NCI-H146 treated with DMSO at 0.1 percent for 48 hours (cell line): ENCODE measurements at regions not wholly inside any gene's neighbourhood (a gene's known extent, or its start where the extent isn't known, plus 50 kb on each side); places are given as distances from the start of the nearest gene placed in this dataset.

Experiments
- DNase-seq: peaks from one replicate; lab custom pipeline; 2025; ENCODE audit not compliant: unreplicated experiment; lab: John Stamatoyannopoulos, UW

GRCh38 chr2:16165518-16166326 lies 225.4 kb downstream of the MYCN start:
- no peak for DNase-seq

GRCh38 chr2:16162491-16163040 lies 222.2 kb downstream of the MYCN start:
- DNase-seq, result no peak

GRCh38 chr2:16161768-16162490 lies 221.6 kb downstream of the MYCN start:
- DNase-seq, result no peak

DNA sequence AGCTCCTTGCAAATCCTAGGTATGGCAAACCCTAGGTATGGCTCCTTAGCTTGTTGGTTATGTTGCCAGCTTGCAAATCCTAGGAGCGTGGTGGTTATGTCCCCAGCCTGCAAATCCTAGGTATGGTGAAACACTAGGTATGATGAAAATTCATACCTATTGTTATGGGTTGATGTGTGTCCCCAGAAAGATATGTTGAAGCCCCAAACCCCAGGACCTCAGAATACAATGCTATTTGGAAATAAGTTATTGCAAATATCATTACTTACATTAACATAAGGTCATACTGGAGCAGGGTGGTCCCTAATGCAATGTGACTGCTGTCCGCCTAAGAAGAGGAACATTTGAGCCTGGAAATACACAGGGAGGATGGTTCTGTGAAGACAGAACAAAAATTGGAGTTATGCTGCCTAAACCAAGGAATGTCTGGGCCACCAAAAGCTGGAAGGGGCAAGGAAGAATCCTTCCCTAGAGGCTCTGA lies 220.8 kb downstream of the MYCN start:
- no peak for DNase-seq

DNA sequence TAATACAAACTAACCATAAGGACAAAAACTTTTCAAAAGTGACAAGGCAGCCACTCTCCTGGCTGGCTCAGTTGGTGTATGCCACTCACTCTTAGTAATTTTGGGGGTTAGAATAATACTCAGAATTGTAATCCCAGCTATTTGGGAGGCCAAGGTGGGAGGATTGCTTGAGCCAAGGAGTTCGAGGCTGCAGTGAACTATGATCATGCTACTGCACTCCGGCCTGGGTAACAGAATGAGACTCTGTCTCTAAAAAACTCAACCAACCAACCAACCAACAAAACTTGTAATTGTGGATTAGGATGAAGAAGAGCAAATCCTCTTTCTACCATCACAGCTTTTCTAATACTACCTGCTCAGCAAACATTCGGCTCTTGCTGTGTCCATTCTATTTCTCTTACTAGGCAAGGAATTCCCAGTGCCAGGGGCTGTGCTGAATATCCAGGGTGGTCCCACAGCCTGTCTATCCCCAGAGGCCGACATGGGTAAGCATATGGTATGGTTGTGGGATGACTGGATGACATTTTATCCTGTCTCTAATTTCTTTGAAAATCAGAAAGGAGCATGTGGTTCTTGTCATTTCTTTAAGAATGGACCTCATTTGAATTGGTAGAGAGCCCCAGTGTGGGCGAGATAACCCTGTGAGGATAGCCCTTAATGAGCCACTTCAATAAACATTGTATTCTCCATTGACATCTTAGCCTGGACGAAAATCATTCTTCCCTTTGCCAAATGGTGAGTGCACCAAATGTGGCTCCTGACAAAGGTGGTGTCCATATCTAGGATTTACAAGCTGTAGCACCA lies 220.1 kb downstream of the MYCN start:
- DNase-seq, result no peak

DNA sequence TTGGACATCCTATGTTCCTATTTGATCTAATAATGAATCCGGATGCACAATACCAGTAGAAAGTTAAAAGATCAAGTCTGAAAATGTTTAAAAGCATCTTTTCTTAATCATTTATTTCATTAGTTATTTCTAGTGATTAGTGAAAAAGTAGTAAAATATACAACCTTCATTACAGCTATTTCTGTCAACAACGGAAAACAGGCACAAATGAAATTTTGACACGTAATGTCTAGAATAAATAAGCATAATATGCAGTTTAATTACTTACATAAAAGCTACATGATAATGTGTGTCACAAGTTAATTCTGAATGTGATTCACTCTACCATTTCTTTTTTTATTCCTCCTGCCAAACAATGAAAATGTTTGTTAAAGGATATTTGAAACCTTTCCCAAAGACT lies 216.1 kb downstream of the MYCN start:
- DNase-seq, result no peak

DNA sequence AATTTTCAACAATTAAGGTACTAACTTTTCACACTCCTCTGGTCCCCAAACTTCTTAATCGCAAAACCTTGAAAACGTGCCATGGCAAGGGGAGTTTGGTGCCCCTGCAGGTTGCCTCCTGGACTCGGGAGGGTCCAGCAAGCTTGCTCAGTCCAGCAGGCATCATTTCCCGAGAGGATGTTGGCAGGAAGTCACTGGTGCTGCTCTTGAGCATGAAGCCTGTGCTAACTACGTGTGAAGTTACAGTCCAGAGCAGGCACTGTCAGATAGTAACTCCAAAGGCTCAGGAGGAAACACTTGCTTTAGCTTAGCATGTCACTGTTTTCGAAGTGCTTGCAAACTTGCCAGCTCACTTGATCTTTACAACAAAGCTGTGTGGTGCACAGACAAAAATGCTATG lies 215.4 kb downstream of the MYCN start:
- DNase-seq, result no peak

DNA sequence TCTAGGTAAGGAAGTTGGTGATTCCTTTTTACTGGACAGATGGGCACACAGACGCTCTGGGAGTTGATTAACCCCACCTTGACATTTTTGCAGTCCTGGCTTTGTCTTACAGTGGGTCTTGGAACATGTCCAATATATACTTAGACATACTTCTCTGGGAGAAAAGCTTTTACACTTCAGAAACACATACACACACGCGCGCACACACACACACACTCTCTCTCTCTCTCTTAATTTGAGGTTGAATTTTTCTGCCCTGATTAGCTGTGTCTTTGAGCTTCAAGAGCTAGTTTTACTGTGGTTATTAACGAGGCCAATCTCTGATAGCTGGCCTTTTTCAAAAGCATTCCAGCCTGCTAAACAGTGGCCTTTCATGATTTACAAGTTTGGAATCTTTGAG lies 215.0 kb downstream of the MYCN start:
- DNase-seq, result no peak

DNA sequence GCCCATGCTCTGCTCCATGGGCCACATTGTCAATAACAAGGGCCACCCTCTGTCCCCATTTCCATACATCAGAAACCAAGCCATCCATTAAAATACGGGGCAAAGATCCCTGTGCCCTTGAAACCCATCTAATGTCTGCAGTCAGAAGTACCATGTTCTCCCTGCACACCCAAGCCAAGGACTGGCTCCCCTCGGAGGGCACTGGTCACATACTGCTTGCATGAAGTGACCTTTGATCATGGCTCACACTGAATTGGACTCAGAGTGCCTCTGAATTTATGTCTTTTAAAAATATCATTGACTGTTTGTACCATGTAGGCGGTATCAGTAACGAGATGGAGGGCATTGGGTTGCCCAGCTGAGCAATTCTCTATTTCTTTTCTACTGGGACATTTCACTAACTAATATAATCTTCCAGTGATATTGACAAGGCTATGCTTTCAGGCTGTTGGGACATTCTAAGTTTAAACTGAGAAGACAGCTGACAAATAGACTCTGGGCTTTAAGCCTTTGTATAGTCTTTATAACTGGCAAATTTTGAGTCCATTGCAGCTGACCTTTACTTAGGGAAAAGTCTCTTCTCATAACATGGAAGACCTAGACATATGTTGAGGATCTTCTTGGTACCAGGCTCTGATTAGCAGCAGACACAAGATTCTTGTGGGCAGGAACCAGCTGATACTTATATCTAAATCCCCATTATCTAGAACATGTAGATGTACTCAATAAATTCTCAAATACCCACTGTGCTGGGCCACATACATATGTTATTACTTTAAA lies 214.3 kb downstream of the MYCN start:
- DNase-seq, result no peak

- DNase-seq, result no peak
Measured at GRCh38 chr2:16154061-16154460, 213.7 kb downstream of the MYCN start.

DNA sequence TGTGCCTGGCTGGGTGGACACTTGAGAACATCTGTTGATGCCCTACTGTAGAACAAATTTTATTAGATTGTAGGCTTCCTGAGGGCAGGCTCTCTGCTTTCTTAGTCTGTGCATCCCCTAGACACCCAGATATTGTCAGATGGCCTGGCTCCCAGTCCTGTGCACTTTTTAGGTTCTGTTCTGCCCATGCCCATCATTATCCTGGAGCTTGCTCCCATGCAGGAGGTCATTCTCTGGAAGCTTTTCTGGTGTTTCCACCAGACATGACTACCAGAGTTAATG lies 213.3 kb downstream of the MYCN start:
- DNase-seq, result no peak

- no peak for DNase-seq
Measured at GRCh38 chr2:16152928-16153753, 212.8 kb downstream of the MYCN start.

GRCh38 chr2:16152071-16152927 lies 211.9 kb downstream of the MYCN start:
- no peak for DNase-seq

GRCh38 chr2:16151651-16152050 lies 211.3 kb downstream of the MYCN start:
- DNase-seq, result no peak

- no peak for DNase-seq
Measured at GRCh38 chr2:16151281-16151570, 210.9 kb downstream of the MYCN start.

DNA sequence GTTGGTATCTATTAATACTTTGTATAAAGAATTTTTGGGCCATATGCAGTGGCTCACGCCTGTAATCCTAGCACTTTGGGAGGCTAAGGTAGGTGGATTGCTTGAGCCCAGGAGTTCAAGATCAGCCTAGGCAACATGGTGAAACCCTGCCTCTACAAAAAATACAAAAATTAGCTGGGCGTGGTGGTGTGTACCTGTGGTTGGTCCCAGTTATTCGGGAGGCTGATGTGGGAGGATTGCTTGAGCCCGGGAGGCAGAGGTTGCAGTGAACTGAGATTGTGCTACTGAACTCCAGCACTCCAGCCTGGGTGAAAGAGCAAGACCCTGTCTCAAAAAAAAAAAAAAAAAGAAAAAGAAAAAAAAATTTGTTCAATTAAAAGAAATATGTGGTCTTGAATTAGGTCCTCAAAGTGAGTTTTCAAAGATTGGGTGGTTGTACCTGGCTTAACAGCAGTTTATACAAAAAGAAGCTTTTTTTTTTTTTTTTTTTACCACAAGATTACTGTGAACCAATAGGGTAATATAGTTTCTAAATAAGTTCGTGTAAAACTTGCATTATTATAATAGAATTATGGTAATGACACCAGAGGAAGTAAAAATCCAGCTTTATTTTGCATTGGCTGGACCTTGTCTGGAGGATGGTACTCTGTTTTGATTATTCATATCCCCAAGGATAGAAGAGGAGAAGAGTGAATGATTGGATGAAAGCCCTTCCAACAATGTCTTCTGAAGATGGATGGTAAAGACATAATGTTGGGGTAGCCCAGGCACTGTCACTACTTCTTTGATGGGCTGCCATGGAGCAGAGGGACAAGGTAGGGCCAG lies 210.3 kb downstream of the MYCN start:
- DNase-seq, result no peak

DNA sequence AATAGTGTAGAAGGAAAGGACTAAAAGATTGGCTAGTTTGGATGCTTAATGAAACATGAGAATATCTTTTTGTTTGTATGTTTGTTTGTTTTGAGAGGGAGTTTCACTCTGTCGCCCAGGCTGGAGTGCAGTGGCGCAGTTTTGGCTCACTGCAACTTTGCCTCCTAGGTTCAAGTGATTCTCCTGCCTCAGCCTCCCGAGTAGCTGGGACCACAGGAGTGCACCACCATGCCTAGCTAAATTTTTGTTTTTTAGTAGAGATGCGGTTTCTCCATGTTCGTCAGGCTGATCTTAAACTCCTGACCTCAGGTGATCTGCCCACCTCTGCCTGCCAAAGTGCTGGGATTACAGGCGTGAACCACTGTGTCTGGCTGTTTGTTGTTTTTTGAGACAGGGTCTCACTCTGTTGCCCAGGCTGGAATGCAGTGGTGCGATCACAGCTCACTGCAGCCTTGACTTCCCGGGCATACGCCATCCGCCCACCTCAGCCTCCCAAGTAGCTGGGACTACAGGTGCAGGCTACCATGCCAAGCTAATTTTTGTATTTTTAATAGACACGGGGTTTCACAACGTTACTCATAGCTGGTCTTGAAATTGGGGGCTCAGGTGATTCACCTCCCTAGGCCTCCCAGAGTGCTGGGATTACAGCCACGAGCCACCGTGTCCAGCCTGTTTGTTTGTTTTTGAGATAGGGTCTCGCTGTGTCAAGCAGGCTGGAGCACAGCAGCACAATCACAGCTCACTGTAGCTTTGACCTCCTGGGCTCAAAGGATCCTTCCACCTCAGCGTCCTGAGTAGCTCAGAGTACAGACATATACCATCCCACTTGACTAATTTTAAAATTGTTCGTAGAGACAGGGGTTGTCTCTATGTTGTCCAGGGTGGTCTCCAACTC lies 209.2 kb downstream of the MYCN start:
- no peak for DNase-seq
